ENCODE measurements at regions not wholly inside any gene's neighbourhood (a gene's known extent, or its start where the extent isn't known, plus 50 kb on each side); places are given as distances from the start of the nearest gene placed in this dataset.

DNA sequence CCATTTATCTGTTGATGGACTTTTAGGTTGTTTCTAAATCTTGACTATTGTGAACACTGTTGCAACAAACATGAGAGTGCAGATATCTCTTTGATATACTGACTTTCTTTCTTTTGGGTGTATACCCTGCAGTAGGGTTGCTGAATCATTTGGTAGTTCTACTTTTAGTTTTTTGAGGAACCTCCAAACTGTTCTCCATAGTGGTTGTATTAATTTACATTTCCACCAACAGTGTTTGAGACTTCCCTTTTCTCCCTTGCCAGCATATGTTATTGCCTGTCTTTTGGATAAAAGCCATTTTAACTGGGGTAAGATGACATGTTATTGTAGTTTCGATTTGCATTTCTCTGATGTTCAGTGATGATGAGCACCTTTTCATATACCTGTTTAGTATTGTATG, 330.0 kb downstream of the DDX10 start:
- Histone ChIP-seq H3K27me3 (ENCODE audit: control insufficient read depth, insufficient read depth, low read length) (no peaks in the 10 kb centered on the region), H3K9ac (ENCODE audit: low read length) (no peak overlapping the region), H3K27ac (ENCODE audit: low read length) (no peak overlapping the region)

GRCh38 chr11:108997826-108998225, 333.0 kb downstream of the DDX10 start:
- Histone ChIP-seq H3K9ac (ENCODE audit: low read length) (no peak overlapping the region), H3K27me3 (ENCODE audit: control insufficient read depth, insufficient read depth, low read length) (no peaks in the 10 kb centered on the region), H3K27ac (ENCODE audit: low read length) (no peak overlapping the region), H3K36me3 (ENCODE audit: control insufficient read depth, low read depth, low read length) (no peaks in the 10 kb centered on the region), H3K4me1 (ENCODE audit: control insufficient read depth, low read depth, low read length) (no peaks in the 10 kb centered on the region), H3K4me3 (ENCODE audit: low read length) (no peak overlapping the region), H3K9me3 (ENCODE audit: control insufficient read depth, low read depth, low read length) (no peaks in the 10 kb centered on the region)

More for the DNA sequence above, 330.0 kb downstream of the DDX10 start:
- Histone ChIP-seq H3K4me3 (ENCODE audit: low read length) (no peak overlapping the region), H3K4me1 (ENCODE audit: control insufficient read depth, low read depth, low read length) (no peaks in the 10 kb centered on the region), H3K9me3 (ENCODE audit: control insufficient read depth, low read depth, low read length) (no peaks in the 10 kb centered on the region), H3K36me3 (ENCODE audit: control insufficient read depth, low read depth, low read length) (no peaks in the 10 kb centered on the region)

GRCh38 chr11:109000531-109000930, 335.7 kb downstream of the DDX10 start:
- no peaks in the 10 kb centered on the region for H3K36me3 ChIP-seq (ENCODE audit: control insufficient read depth, low read depth, low read length)
- no peaks in the 10 kb centered on the region for H3K9me3 ChIP-seq (ENCODE audit: control insufficient read depth, low read depth, low read length)
- no peak overlapping the region for H3K4me3 ChIP-seq (ENCODE audit: low read length)
- no peaks in the 10 kb centered on the region for H3K27me3 ChIP-seq (ENCODE audit: control insufficient read depth, insufficient read depth, low read length)
- H3K27ac ChIP-seq (ENCODE audit: low read length) = no peak overlapping the region
- no peaks in the 10 kb centered on the region for H3K4me1 ChIP-seq (ENCODE audit: control insufficient read depth, low read depth, low read length)
- H3K9ac ChIP-seq (ENCODE audit: low read length) = no peak overlapping the region

DNA sequence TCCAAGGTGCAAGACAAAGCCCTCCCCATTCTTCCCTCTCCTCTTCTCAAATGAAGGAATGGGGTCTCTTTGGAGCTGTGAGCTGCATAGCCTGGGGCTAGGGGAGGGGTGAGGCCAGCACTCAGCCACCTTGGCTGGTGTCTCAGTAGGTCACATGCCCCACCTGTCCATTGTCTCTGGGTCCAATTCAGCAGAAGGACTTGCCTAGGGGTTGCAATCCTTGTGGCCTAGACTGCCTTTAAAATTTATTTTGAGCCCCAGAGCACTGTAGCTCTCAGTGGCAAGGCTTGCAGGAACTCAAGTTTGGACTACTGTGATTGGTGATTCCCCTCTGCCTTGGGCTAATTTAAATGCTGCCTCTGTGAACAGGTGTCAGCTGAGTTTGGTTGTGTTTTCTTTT, 336.7 kb downstream of the DDX10 start:
- Histone ChIP-seq H3K36me3 (ENCODE audit: control insufficient read depth, low read depth, low read length) (no peaks in the 10 kb centered on the region), H3K27me3 (ENCODE audit: control insufficient read depth, insufficient read depth, low read length) (no peaks in the 10 kb centered on the region), H3K27ac (ENCODE audit: low read length) (no peak overlapping the region), H3K4me3 (ENCODE audit: low read length) (no peak overlapping the region), H3K9me3 (ENCODE audit: control insufficient read depth, low read depth, low read length) (no peaks in the 10 kb centered on the region), H3K9ac (ENCODE audit: low read length) (no peak overlapping the region), H3K4me1 (ENCODE audit: control insufficient read depth, low read depth, low read length) (no peaks in the 10 kb centered on the region)

DNA sequence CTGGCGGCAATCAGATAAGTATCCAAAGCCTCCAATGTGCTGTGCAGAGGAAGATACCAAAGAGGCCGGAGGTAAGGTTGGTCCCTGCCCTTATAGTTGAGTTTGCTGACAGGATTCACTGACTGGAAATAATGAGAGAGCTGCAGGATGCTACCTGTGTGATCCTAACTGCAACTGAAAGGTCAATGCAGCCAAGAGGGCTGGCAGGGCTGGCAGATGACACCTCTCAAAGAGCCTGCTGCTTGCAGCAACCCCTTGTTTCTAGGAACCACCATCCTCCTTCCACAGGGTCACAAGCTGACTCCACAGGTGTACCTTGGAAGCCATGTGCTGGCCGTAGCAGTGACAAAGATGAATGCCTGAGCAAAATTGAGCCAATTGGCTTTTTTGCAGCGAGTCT, 348.1 kb downstream of the DDX10 start:
- Histone ChIP-seq H3K4me1 (ENCODE audit: control insufficient read depth, low read depth, low read length) (no peaks in the 10 kb centered on the region), H3K9ac (ENCODE audit: low read length) (no peak overlapping the region), H3K4me3 (ENCODE audit: low read length) (no peak overlapping the region), H3K27me3 (ENCODE audit: control insufficient read depth, insufficient read depth, low read length) (no peaks in the 10 kb centered on the region), H3K36me3 (ENCODE audit: control insufficient read depth, low read depth, low read length) (no peaks in the 10 kb centered on the region), H3K9me3 (ENCODE audit: control insufficient read depth, low read depth, low read length) (no peaks in the 10 kb centered on the region), H3K27ac (ENCODE audit: low read length) (no peak overlapping the region)

GRCh38 chr11:109015283-109015682, 350.4 kb downstream of the DDX10 start:
- Histone ChIP-seq H3K4me3 (ENCODE audit: low read length) (no peak overlapping the region), H3K27me3 (ENCODE audit: control insufficient read depth, insufficient read depth, low read length) (no peaks in the 10 kb centered on the region), H3K36me3 (ENCODE audit: control insufficient read depth, low read depth, low read length) (no peaks in the 10 kb centered on the region), H3K9me3 (ENCODE audit: control insufficient read depth, low read depth, low read length) (no peaks in the 10 kb centered on the region), H3K27ac (ENCODE audit: low read length) (no peak overlapping the region), H3K9ac (ENCODE audit: low read length) (no peak overlapping the region), H3K4me1 (ENCODE audit: control insufficient read depth, low read depth, low read length) (no peaks in the 10 kb centered on the region)

DNA sequence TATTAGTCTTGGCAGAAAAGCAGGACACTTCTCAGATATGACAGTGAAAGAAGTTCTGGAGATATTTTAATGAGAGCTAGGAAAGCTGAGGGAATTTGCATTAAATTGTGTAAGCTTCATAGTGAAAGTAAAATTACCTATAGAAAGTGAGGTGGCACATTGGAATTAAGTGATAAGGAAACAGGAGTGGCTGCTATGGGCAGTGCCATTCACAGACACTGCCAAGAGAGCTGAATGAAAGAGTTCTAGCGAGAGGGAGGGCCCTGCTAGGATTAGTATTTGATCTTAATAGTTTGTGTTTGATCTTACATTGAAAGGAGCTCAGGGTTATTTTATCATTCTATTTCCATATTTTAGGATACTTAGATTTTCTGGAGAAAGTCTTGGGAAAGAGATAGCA, 351.9 kb downstream of the DDX10 start:
- Histone ChIP-seq H3K9me3 (ENCODE audit: control insufficient read depth, low read depth, low read length) (no peaks in the 10 kb centered on the region), H3K27me3 (ENCODE audit: control insufficient read depth, insufficient read depth, low read length) (no peaks in the 10 kb centered on the region), H3K9ac (ENCODE audit: low read length) (no peak overlapping the region), H3K4me3 (ENCODE audit: low read length) (no peak overlapping the region), H3K27ac (ENCODE audit: low read length) (no peak overlapping the region), H3K36me3 (ENCODE audit: control insufficient read depth, low read depth, low read length) (no peaks in the 10 kb centered on the region), H3K4me1 (ENCODE audit: control insufficient read depth, low read depth, low read length) (no peaks in the 10 kb centered on the region)

GRCh38 chr11:109017489-109017888, 352.6 kb downstream of the DDX10 start:
- no peak overlapping the region for H3K4me3 ChIP-seq (ENCODE audit: low read length)
- no peaks in the 10 kb centered on the region for H3K9me3 ChIP-seq (ENCODE audit: control insufficient read depth, low read depth, low read length)
- no peak overlapping the region for H3K27ac ChIP-seq (ENCODE audit: low read length)
- no peaks in the 10 kb centered on the region for H3K27me3 ChIP-seq (ENCODE audit: control insufficient read depth, insufficient read depth, low read length)
- H3K36me3 ChIP-seq (ENCODE audit: control insufficient read depth, low read depth, low read length) = no peaks in the 10 kb centered on the region
- H3K4me1 ChIP-seq (ENCODE audit: control insufficient read depth, low read depth, low read length) = no peaks in the 10 kb centered on the region
- H3K9ac ChIP-seq (ENCODE audit: low read length) = no peak overlapping the region

- Histone ChIP-seq H3K27ac (ENCODE audit: low read length) (no peak overlapping the region), H3K4me3 (ENCODE audit: low read length) (no peak overlapping the region), H3K9me3 (ENCODE audit: control insufficient read depth, low read depth, low read length) (no peaks in the 10 kb centered on the region), H3K4me1 (ENCODE audit: control insufficient read depth, low read depth, low read length) (no peaks in the 10 kb centered on the region), H3K9ac (ENCODE audit: low read length) (no peak overlapping the region), H3K27me3 (ENCODE audit: control insufficient read depth, insufficient read depth, low read length) (no peaks in the 10 kb centered on the region), H3K36me3 (ENCODE audit: control insufficient read depth, low read depth, low read length) (no peaks in the 10 kb centered on the region)
Measured at GRCh38 chr11:109018639-109019038, 353.8 kb downstream of the DDX10 start.

- H3K4me1 ChIP-seq (ENCODE audit: control insufficient read depth, low read depth, low read length) = no peaks in the 10 kb centered on the region
- no peak overlapping the region for H3K27ac ChIP-seq (ENCODE audit: low read length)
- H3K9me3 ChIP-seq (ENCODE audit: control insufficient read depth, low read depth, low read length) = no peaks in the 10 kb centered on the region
- H3K4me3 ChIP-seq (ENCODE audit: low read length) = no peak overlapping the region
- no peaks in the 10 kb centered on the region for H3K27me3 ChIP-seq (ENCODE audit: control insufficient read depth, insufficient read depth, low read length)
- H3K9ac ChIP-seq (ENCODE audit: low read length) = no peak overlapping the region
- H3K36me3 ChIP-seq (ENCODE audit: control insufficient read depth, low read depth, low read length) = no peaks in the 10 kb centered on the region
Measured at GRCh38 chr11:109019342-109019936, 354.6 kb downstream of the DDX10 start.

GRCh38 chr11:109023036-109023435, 358.2 kb downstream of the DDX10 start:
- Histone ChIP-seq H3K4me1 (ENCODE audit: control insufficient read depth, low read depth, low read length) (no peaks in the 10 kb centered on the region), H3K27ac (ENCODE audit: low read length) (no peak overlapping the region), H3K36me3 (ENCODE audit: control insufficient read depth, low read depth, low read length) (no peaks in the 10 kb centered on the region), H3K27me3 (ENCODE audit: control insufficient read depth, insufficient read depth, low read length) (no peaks in the 10 kb centered on the region), H3K9ac (ENCODE audit: low read length) (no peak overlapping the region), H3K4me3 (ENCODE audit: low read length) (no peak overlapping the region), H3K9me3 (ENCODE audit: control insufficient read depth, low read depth, low read length) (no peaks in the 10 kb centered on the region)

GRCh38 chr11:109026891-109027489, 362.1 kb downstream of the DDX10 start:
- Histone ChIP-seq H3K36me3 (ENCODE audit: control insufficient read depth, low read depth, low read length) (no peaks in the 10 kb centered on the region), H3K4me3 (ENCODE audit: low read length) (no peak overlapping the region), H3K27ac (ENCODE audit: low read length) (no peak overlapping the region), H3K9ac (ENCODE audit: low read length) (no peak overlapping the region), H3K4me1 (ENCODE audit: control insufficient read depth, low read depth, low read length) (no peaks in the 10 kb centered on the region), H3K9me3 (ENCODE audit: control insufficient read depth, low read depth, low read length) (no peaks in the 10 kb centered on the region), H3K27me3 (ENCODE audit: control insufficient read depth, insufficient read depth, low read length) (no peaks in the 10 kb centered on the region)
